ENCODE measurements at regions not wholly inside any gene's neighbourhood (a gene's known extent, or its start where the extent isn't known, plus 50 kb on each side); places are given as distances from the start of the nearest gene placed in this dataset.

GRCh38 chr16:82402665-82403218, 224.0 kb upstream of the CDH13 start:
- H3K9ac ChIP-seq (ENCODE audit: control insufficient read depth, insufficient read depth, low read length), result no peak overlapping the region
- in situ Hi-C loops (cut with MboI), result no loop called here
- H3K27ac ChIP-seq (ENCODE audit: control insufficient read depth, insufficient read depth), result no peak overlapping the region
- no peaks in the 10 kb centered on the region for H3K36me3 ChIP-seq (ENCODE audit: control insufficient read depth in 2 of 2, insufficient read depth in 2 of 2, low read length in 1 of 2)
- no peak overlapping the region for H2AFZ ChIP-seq (ENCODE audit: control insufficient read depth, low read depth, low read length)
- H3K4me2 ChIP-seq (ENCODE audit: control insufficient read depth, insufficient read depth), result no peak overlapping the region
- ChIA-PET POLR2A (no interaction called here), CTCF (no interaction called here), SMC1A (ENCODE audit: uncharacterized antibody, unreplicated experiment) (no interaction called here), RAD21 (ENCODE audit: unreplicated experiment) (no interaction called here)
- DNase-seq (ENCODE audit: low read depth, low spot score), result no peak
- no peaks in the 10 kb centered on the region; a peak in 1 of 4 replicates for H3K27me3 ChIP-seq (replicated peaks in 1 of 2; ENCODE audit: control insufficient read depth in 2 of 2, insufficient read depth in 2 of 2, low read length in 1 of 2)
- no peaks in the 10 kb centered on the region for H3K9me3 ChIP-seq (replicated peaks; ENCODE audit: control insufficient read depth, insufficient read depth, low read length)
- no peak for ATAC-seq
- no peak overlapping the region for H3K4me3 ChIP-seq
- no peaks in the 10 kb centered on the region for H4K20me1 ChIP-seq (ENCODE audit: control insufficient read depth, insufficient read depth)
- TF ChIP-seq ZNF622 (IDR thresholded peaks at IDR 0.05) (no peak), SRF (IDR thresholded peaks at IDR 0.05; ENCODE audit: low read depth in 2 of 2, low read length in 2 of 2) (no peak), NFIC (IDR thresholded peaks at IDR 0.05; ENCODE audit: low read depth, low read length) (no peak), SP1 (IDR thresholded peaks at IDR 0.05; ENCODE audit: low read depth, low read length) (no peak), ZSCAN29 (IDR thresholded peaks at IDR 0.05) (no peak), RAD21 (IDR thresholded peaks at IDR 0.05; ENCODE audit: insufficient read depth, low read depth, low read length) (no peak), RAD51 (IDR thresholded peaks at IDR 0.05) (no peak), TCF12 (IDR thresholded peaks at IDR 0.05; ENCODE audit: low read depth, low read length) (no peak), FOS (IDR thresholded peaks at IDR 0.05; ENCODE audit: borderline replicate concordance, extremely low read depth, insufficient read length) (no peak), CEBPB (IDR thresholded peaks at IDR 0.05; ENCODE audit: borderline replicate concordance in 1 of 2, low read depth in 2 of 2, low read length in 2 of 2) (no peak), IKZF1 (conservative IDR thresholded peaks at IDR 0.05) (no peak), JUNB (IDR thresholded peaks at IDR 0.05) (no peak)
- no peaks in the 10 kb centered on the region for H3K4me1 ChIP-seq (ENCODE audit: control insufficient read depth, insufficient read depth, low read length)
- H3K79me2 ChIP-seq (ENCODE audit: control insufficient read depth, insufficient read depth, low read length), result no peaks in the 10 kb centered on the region
- intact Hi-C loops (cut with micrococcal nuclease; ENCODE audit: unreplicated experiment), result no loop called here
- FAIRE-seq, result no peak
- WGBS (ENCODE audit: insufficient coverage, insufficient replicate concordance, low lambda C conversion rate, missing lambda C conversion rate), result 25% methylated on average over 5 of the region's 5 CpGs
- BruUV-seq (replicated peaks), result no TSS peak

All from GM12878 (cell line).